ENCODE measurements at regions not wholly inside any gene's neighbourhood (a gene's known extent, or its start where the extent isn't known, plus 50 kb on each side); places are given as distances from the start of the nearest gene placed in this dataset.

GRCh38 chr5:68086857-68087256, 128.7 kb upstream of the PIK3R1 start:
- Mint-ChIP-seq H3K27me3 (no peaks in the 10 kb centered on the region), H3K4me1 (no peaks in the 10 kb centered on the region), H3K4me3 (no peak overlapping the region), H3K9me3 (ENCODE audit: insufficient read depth) (no peaks in the 10 kb centered on the region), H3K27ac (no peak overlapping the region)
- no peaks in the 10 kb centered on the region for H3K4me1 ChIP-seq (ENCODE audit: control insufficient read depth in 2 of 2, insufficient read depth in 2 of 2, low read length in 2 of 2)
- TF ChIP-seq EZH2 (IDR thresholded peaks at IDR 0.05; ENCODE audit: borderline replicate concordance, insufficient read depth, low read depth, low read length, poor library complexity, severe bottlenecking) (no peak), CTCF (IDR thresholded peaks at IDR 0.05) (no peak)
- H4K20me1 ChIP-seq (ENCODE audit: control insufficient read depth, insufficient read depth, low read length, poor library complexity, severe bottlenecking): no peaks in the 10 kb centered on the region
- no peaks in the 10 kb centered on the region for H3K27me3 ChIP-seq (replicated peaks in 1 of 4; ENCODE audit: control extremely low read depth in 1 of 4, control insufficient read depth in 3 of 4, insufficient read depth in 4 of 4, low read length in 3 of 4)
- intact Hi-C loops (cut with micrococcal nuclease): no loop called here
- DNase-seq: no peak
- CTCF ChIA-PET: no interaction called here
- WGBS (ENCODE audit: insufficient coverage): 100% methylated on average over 3 of the region's 7 CpGs
- no peaks in the 10 kb centered on the region for H3K9me3 ChIP-seq (ENCODE audit: control extremely low read depth in 1 of 3, control insufficient read depth in 2 of 3, insufficient read depth in 1 of 3, low read length in 2 of 3)
- no peaks in the 10 kb centered on the region for H3K79me2 ChIP-seq (ENCODE audit: control insufficient read depth, insufficient read depth, low read length)
- no peaks in the 10 kb centered on the region for H3K36me3 ChIP-seq (replicated peaks in 1 of 2; ENCODE audit: control extremely low read depth in 1 of 2, control insufficient read depth in 1 of 2, extremely low read depth in 1 of 2, insufficient read depth in 2 of 2, low read length in 1 of 2)
- H3K9ac ChIP-seq (ENCODE audit: low read length): no peak overlapping the region
- no peak overlapping the region for H3K4me2 ChIP-seq (replicated peaks; ENCODE audit: low read depth, low read length, poor library complexity, severe bottlenecking)
- no peak overlapping the region for H3K4me3 ChIP-seq (ENCODE audit: control extremely low read depth in 1 of 5, extremely low read depth in 1 of 5, insufficient read depth in 1 of 5, low read depth in 2 of 5, low read length in 4 of 5)
- no peak overlapping the region for H2AFZ ChIP-seq (ENCODE audit: insufficient read depth, low read depth, low read length, poor library complexity, severe bottlenecking)
- POLR2A ChIA-PET: no interaction called here
- H3K27ac ChIP-seq (ENCODE audit: low read length in 2 of 2): no peak overlapping the region
- ATAC-seq (ENCODE audit: low read depth): no peak

- no peaks in the 10 kb centered on the region for H3K4me1 Mint-ChIP-seq
- CTCF ChIA-PET: no interaction called here
- H3K4me3 ChIP-seq (ENCODE audit: control extremely low read depth in 1 of 5, extremely low read depth in 1 of 5, insufficient read depth in 1 of 5, low read depth in 2 of 5, low read length in 4 of 5): no peak overlapping the region
Observed at GRCh38 chr5:68086439-68086838, 129.1 kb upstream of the PIK3R1 start.

More at GRCh38 chr5:68086439-68086838, 129.1 kb upstream of the PIK3R1 start:
- ATAC-seq (ENCODE audit: low read depth): no peak
- Mint-ChIP-seq H3K27me3 (no peaks in the 10 kb centered on the region), H3K27ac (no peak overlapping the region), H3K9me3 (ENCODE audit: insufficient read depth) (no peaks in the 10 kb centered on the region), H3K4me3 (no peak overlapping the region)
- Histone ChIP-seq H3K36me3 (replicated peaks in 1 of 2; ENCODE audit: control extremely low read depth in 1 of 2, control insufficient read depth in 1 of 2, extremely low read depth in 1 of 2, insufficient read depth in 2 of 2, low read length in 1 of 2) (no peaks in the 10 kb centered on the region), H4K20me1 (ENCODE audit: control insufficient read depth, insufficient read depth, low read length, poor library complexity, severe bottlenecking) (no peaks in the 10 kb centered on the region), H3K27ac (ENCODE audit: low read length in 2 of 2) (no peak overlapping the region), H2AFZ (ENCODE audit: insufficient read depth, low read depth, low read length, poor library complexity, severe bottlenecking) (no peak overlapping the region), H3K4me1 (ENCODE audit: control insufficient read depth in 2 of 2, insufficient read depth in 2 of 2, low read length in 2 of 2) (no peaks in the 10 kb centered on the region), H3K4me2 (replicated peaks; ENCODE audit: low read depth, low read length, poor library complexity, severe bottlenecking) (no peak overlapping the region), H3K27me3 (replicated peaks in 1 of 4; ENCODE audit: control extremely low read depth in 1 of 4, control insufficient read depth in 3 of 4, insufficient read depth in 4 of 4, low read length in 3 of 4) (no peaks in the 10 kb centered on the region), H3K9me3 (ENCODE audit: control extremely low read depth in 1 of 3, control insufficient read depth in 2 of 3, insufficient read depth in 1 of 3, low read length in 2 of 3) (no peaks in the 10 kb centered on the region), H3K79me2 (ENCODE audit: control insufficient read depth, insufficient read depth, low read length) (no peaks in the 10 kb centered on the region), H3K9ac (ENCODE audit: low read length) (no peak overlapping the region)
- DNase-seq: no peak
- WGBS (ENCODE audit: insufficient coverage): 70% methylated on average over 3 of the region's 7 CpGs
- intact Hi-C loops (cut with micrococcal nuclease): no loop called here
- TF ChIP-seq CTCF (IDR thresholded peaks at IDR 0.05) (no peak), EZH2 (IDR thresholded peaks at IDR 0.05; ENCODE audit: borderline replicate concordance, insufficient read depth, low read depth, low read length, poor library complexity, severe bottlenecking) (no peak)
- POLR2A ChIA-PET: no interaction called here

Data from B cell (primary cell).